ENCODE measurements at regions not wholly inside any gene's neighbourhood (a gene's known extent, or its start where the extent isn't known, plus 50 kb on each side); places are given as distances from the start of the nearest gene placed in this dataset.
"Not testable (repeated sequence)": the region's sequence is repeated elsewhere in the genome, so short reads cannot be mapped to it uniquely, and the experiment has no call there.

DNA sequence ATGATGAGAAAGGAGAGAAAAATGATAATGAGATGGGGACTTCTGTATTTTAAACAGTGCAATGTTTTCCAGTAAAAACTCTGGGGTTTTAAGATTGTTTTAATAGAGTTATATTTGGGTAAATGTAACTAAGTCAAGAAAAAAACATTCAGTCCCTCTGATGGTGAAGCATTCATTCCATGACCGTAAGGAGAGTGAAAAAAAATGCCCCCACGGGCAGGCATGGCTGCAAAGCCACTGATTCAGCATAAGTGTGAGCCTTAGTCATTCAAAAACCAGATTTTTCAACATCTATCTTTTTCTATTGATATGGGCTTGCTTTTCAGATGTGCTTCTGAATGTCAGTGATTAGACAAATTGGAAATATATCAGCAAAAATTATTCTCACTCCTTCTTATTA is 957.8 kb downstream of the SLC4A3 start:
- no peak for DNase-seq

DNA sequence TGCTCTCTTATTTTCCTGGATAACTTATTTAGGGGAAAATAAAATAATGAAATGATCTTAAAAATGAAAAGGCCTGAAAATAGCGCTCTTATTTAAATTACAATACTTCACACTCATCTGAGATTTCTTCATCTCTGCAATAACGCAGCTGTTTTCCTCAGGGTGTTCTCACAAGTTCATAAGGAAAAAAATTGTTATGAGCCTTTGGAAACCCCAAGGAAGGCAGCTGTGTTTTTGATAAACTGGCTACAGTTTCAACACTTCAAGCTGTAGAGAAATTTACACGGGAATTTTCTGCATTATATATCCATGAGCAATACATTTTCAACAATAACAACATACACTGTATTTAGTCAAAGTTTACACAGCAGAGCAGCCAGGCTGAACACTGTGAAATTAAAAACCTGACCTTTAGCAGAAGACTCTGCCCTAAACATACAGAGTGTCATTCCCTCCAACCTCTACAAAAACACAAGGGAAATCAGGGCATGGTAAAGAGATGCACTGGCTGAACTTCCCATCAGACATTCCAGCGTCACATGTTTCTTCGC is 959.6 kb downstream of the SLC4A3 start:
- peak; percentile 25 for DNase-seq

DNA sequence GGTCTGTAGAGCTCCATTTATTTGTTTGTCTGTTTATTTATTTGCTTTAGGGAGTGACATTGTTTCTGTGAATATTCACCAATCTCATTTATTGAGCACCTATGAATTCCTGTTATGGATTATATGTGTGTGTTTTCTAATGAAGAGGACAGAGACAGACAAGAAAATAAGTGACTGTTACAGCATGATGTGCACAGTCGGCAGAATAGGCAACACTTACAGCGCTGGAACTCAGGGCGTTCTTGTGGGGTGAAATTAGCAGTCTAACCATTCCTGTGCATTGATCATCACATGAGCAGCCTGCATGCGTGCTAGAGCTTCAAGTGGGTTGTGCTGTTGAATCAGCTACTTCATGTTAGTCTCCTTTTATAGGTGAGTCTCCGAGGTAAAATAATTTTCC is 960.7 kb downstream of the SLC4A3 start:
- no peak for DNase-seq

DNA sequence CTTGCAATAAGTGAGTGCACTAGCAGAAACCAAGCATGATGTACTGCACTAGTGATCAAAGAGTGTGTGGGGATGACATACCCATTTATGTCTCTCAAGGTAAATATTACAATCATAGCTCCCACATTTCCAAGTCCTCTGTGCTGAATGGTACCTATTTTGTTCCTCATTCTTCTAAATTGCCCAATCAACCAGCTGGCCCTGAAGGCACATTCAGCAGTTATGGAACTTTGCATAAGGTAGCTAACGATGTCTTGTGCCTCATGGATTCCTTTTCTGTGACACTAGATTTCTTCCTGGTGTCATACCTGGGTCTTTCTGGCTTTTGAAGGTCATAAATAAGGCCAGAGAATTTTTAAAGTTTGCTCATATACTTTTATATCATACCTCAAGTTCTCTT is 963.0 kb downstream of the SLC4A3 start:
- no peak for DNase-seq

DNA sequence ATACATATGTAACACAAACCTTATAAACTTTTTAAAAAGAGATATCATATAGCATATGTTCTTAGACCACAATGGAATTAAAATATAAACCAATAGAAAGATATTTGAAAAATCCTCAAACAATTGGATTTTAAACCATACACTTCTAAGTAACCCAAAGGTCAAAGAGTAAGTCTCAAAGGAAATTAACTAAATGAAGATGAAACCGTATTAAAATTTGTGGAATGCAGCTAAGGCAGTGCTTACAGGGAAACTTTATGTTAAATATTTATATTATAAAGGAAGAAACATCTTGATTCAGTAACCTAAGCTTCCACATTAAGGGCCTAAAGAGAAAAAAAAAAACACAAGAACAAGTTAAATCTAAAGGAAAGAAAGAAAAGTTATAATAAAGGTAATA is 966.1 kb downstream of the SLC4A3 start:
- DNase-seq, result no peak

DNA sequence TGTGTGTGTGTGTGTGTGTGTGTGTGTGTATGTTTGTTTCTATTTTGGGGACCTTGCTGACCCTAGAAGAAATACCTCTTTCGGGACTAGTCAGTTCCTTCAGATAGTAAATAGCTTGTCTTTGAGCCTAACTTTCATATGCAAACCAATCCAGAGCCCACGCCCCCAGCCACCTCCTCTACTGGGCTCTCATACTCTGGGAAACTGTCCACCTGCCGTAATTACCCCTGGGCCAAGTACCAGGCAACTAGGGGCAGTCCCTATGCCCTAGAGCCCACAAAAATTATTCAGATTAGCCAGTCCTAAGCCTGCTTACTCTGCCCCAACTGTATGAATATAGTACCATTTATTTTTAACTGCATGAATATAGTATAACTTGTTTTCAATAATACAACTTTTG is 970.4 kb downstream of the EPHA4 start:
- DNase-seq, result no peak

DNA sequence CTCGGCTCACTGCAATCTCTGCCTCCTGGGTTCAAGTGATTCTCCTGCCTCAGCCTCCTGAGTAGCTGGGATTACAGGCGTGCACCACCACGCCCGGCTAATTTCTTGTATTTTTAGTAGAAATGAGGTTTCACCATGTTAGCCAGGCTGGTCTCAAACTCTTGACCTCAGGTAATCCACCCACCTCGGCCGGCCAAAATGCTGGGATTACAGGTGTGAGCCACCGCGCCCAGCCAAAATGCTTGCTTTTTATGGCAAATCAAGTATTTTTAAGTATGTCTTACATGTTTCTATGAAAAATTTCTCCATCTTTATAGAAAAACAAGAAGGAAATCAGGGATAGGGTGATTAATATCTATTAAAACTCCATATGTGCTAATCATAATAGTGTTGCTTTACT is 959.1 kb downstream of the EPHA4 start:
- not testable (repeated sequence) for DNase-seq

DNA sequence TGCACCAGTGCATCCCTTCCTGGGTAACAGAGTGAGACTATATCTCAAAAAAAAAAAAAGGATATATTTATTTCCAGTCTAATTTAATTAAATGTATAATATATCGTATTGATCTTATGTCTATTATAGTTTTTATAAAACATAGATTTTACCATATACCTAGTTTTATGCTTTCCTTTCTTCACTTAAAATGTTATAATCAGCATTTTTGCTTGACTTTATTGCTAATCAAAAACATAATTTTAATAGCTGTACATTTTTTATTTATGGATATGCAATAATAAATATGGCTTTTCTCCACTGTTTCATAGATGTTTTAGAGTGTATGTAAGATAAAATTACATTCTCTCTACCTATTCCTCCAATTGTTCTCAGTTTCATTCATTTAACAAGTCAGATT is 958.0 kb downstream of the EPHA4 start:
- DNase-seq, result no peak

DNA sequence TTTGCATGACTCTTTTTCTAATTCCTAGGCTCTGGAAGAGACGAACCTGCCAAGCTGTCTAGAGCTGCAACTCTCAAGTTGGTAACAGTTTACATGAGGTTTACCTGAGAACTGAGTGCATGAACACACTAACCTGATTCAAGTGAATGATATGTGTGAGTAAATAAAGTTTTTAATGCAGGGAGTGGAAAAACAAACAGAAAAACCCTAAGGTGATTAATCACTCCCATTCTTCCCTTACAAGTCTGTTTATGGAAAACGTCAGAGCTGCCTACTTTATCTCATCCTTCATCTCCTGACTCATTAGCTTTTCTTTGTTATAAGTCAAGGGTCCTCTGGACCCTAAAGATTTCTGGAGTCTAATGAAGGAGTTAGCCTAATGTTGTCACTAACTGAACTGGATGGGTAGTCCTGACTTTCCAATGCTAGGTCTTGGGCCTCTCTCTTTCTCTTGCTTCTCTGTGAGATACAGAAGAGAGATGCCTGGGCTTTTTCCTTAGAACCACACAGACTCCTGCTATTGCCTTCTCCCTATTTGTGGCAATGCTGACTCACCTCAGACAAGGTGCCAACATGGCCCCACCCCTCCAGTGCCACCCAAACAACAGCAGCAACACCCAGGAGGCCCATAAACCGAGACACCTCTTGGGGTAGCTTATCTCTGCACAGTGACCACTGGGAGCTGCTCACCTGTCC is 952.4 kb downstream of the EPHA4 start:
- DNase-seq, result no peak

DNA sequence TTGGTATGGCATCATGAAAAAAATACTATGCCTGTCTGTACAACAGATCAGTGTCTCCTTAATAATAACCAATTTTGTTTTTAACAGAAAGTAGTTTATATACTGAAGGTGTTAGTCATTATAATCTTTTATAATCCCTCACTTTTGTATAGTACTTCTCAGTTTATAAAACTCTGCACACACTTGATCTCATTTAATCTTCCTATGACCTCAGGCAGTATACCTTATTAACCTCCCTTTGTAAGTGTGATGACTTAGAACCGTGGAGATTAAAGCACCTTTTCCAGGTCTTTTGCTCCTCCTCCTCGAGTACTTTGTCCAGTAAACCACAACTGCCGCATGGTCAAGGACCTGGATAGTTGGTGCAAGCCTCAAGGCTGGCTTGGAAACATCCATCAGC is 945.5 kb downstream of the EPHA4 start:
- no peak for DNase-seq

DNA sequence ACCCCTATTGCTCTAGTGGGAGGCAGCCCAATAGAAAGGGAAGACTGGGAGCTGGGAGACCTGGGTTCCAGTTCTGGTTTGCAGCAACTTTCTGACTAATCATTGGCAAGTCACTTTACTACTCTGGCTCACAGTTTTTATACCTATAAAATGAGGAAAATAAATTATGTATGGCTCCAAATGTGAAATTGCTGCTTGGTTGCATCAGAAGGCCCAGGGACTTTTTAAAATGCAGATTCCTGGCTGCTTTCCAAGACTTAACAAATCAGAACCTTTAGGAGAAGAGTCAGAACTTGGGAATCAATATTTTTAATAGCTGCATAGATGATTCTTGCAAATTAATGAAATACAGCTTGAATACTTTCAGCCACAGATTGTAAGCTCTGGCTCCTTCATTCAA is 943.9 kb downstream of the EPHA4 start:
- no peak for DNase-seq

DNA sequence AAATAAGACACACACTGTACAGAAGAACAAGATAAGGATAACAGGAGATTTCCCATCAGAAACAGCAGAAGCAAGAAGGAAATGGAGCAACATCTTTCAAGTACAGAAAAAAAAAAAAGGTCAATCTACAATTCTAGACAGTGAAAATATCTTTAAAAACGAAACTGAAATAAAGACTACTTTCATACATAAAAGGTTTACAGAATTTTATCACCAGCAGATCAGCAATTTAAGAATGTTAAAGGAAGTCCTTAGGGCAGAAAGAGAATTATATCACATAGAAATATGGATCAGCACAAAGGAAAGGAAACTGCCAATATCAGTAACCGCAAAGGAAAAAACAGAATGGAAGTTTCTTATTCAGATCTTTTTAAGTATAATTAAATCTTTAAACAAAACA is 931.0 kb downstream of the EPHA4 start:
- DNase-seq, result no peak

DNA sequence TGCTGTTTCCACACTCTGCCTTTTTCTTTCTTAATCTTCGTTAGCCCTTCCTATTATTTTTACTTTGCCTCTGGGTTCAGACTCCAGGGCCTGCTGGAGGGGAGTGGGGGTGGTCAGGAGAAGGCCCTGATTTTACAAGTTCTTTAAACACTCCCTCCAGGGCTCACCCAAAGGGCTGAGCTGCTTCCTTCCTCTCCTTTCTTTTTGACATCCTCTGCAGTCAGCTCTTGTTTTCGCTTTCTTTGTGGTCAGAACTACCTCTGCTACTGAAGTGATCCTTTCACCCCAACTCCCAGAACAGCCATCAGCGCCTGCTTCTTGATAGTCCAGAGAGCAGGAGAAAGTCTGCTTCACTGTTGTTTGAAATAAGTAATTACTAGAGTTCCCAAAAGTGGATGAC is 925.7 kb downstream of the EPHA4 start:
- DNase-seq, result no peak

DNA sequence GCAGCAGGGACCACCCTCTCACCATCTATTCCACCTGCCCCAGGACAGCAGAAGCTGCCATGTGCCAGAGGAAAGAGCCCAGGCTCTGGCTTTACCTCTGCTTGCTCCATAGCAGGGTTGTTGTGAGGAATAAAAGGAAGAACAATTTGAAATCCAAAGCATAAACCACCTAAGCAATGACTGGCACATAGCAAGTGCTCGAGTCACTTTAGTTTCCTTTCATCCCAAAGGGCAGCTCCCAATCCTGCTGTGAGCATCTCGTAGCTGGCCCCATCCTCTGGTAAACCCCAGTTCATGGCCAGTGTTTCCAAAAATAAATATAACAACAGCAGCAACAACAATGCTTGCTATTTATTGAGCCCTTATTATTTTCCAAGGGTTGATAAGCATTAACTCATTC is 923.5 kb downstream of the EPHA4 start:
- DNase-seq, result no peak

DNA sequence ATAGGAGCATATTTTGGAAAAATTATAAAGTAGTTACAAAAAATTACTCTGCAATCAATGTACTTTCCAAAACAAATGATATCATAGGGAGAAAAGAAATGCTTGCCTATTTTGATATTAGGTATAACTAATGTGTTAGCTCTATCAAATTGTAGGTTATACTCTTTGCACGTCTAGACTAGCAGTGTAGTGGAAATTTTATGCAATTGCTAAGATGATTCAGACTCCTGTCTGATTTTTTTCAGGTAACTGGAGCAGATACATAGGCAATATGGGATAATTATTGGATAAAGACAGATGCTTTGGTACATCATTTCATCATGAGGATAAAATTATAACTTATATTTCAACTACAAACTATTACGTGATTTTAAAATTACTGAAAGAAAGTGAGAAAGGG is 918.3 kb downstream of the EPHA4 start:
- no peak for DNase-seq

DNA sequence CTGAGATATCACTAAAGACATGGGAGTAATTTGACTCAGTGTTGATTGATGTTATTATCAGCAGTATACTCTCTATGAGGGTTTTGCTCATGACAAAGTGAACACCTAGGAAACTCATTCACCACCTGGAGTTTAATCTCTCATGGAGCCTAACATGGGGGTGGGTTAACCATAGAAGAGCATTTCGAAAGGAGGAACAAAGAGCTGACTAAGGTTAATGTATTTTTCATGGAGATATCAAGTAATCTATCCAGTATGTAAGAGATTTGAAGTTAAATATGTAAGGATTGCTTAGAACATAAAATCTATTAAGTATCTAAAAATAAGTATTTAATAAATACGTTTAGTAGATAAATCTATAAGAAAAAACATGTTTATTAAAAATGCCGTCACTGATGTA is 917.8 kb downstream of the EPHA4 start:
- no peak for DNase-seq

DNA sequence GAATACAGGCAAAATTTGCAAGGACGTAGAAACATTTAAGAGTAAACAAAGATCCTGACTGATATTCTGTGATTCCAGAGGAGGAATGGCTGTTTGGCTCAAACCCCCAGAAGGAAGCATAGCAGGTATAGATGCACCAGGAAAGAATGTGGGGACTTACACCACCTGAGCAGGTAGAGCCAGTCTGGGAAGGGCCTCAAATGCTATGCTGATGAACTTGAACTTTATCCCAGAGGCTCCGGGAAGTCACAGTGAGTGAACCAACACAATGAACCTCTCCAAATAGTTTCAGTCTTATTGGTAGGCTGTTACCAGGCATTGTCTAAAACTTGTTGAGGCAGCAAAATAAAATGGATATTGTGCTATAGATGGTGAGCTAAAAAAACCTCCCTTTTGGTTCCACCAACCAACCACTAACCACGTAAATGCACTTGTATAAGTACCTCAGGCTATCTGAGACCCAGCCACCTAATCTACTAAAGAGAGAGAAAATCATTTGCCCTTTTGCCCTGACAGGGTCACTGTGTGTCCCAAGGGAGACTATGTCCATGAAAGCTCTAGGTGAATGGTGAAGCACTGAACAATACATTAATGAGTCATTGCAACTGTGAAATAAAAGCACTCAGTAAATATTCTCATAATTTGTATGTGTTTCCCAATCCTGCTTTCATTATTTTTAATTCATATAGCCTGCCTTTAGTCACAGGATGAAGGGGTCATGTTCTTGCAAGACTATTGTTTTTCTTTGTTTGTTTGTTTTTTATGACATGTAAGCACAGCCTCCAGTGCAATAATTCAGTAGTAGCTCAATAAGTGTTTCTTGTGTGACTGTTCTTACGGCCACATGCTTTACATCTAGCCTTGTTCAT is 911.6 kb downstream of the EPHA4 start:
- DNase-seq, result no peak

DNA sequence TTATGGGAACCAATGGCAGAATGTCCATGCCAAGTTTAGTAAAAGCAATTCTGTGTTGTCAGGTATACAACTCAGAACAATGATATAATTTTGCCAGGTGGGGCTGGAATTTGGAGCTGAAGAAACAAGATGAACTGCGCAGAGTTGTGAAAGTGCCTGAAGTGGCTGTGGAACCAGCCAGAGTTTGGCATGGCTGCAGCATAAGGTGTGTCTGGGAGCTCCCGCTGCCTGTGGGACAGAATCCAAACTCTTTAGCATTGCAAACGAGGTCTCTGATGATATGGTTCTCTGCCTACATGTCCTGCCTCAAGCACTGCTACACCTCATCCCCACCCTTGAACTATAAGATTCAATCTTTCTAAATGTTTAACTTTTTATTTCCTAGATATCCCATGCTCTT is 909.7 kb downstream of the EPHA4 start:
- no peak for DNase-seq

DNA sequence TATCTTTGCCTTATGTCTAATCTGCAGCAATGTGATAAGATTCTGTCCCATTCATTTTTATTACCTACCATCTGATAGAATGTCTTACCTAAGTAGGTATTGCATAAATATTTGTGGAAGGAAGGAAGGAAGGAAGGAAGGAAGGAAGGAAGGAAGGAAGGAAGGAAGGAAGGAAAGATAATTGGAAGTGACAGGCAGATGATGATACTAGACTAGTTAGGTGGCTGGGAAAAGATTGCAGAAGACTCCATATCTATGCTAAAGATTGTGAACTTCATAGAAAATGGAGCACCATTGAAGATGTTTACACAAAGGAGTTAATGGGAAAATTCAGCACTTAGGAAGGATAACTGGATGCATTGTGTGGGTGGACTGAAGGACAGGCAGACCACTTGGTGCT is 909.0 kb downstream of the EPHA4 start:
- no peak for DNase-seq

DNA sequence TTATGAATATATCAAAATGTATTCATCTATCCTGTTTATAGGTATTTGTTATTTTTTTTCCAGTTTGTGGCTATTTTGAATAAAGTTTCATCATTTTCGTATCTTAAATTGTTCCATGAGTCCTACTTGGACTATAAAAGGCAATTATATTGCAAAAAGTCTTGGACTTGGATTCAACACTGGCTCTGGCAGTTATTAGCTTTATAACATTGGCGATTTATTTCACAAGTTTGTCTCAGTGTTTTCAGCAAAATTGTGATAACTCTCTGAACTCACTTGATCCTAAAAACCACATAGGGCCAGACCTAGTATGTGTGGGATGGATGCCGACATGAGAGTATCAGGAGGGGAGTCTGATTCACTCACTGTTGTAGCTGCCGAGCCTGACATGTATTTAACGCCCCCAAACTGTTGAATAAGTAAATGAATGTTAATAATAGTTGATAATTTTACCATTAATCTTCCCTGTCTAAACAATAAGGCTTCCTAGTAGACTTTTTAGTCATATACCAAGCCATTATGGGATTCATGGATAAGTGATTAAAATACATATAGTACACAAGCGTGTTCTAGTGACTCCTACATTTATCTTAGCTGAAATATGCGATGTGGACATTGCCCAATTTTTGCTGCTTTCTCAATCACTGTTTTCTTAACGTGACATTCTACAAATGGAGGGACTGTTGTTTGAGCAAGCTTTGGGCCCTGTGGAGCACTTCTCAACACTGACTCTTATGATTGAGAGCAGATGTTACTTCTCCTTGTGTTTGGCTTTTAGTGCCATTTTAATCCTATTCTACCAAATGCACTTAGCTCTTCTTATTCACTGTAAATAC is 907.6 kb downstream of the EPHA4 start:
- no peak for DNase-seq

DNA sequence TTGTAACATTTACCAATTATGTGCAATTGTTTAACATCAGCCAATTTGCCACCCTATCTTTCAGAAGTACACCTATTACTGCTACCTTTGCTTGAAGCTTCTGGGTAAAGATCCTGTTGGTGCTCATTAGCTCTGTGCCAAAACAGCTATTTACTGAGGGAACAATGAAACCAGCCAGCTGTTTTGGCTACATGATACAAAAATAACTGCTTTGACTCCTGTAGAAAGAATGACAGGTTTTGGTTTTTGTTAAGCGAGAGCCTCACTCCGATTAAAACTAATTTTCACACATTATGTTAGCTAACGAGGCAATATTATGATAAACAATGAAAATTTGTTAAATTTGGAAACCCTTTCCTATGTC is 907.0 kb downstream of the EPHA4 start:
- DNase-seq, result no peak

DNA sequence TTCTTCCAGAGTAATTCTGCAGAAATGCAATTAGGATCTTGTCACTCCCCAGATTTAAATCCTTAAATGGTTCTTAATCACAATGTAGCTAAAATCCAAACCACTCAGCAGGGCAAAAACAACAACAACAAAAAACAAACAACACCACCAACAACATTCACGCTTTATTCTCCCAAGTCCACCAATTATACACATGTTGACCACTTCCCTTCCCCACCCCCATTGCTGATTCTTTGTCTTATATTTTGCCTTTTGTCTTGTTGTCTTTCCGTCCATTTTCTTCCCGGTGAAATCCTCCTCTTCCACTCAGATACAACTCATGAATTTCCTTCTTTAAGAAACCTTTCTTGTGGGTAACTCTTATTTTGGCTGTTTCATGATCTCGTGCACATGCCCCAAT is 902.8 kb downstream of the EPHA4 start:
- DNase-seq, result no peak

DNA sequence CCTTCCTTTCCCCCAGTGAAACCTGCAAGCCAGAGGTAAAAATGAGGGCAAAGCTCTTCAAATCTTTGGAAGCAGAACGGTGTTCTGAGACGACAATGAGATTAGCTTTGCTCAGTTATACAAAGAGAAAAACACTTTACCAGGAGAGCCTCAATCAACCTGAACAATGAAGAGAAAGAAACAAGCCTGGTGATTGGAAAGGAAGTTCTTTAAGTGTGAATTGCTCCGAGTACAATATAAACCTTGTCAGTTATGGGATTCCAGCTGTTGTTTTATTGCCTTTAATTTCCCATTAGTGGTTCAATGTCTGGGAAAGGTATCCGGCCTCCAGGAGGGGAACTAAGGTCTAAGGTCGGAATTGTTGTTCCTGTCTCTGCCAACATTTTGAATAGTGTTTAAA is 901.6 kb downstream of the EPHA4 start:
- no peak for DNase-seq
